Kidney (tissue), 13 donors: ENCODE measurements at regions not wholly inside any gene's neighbourhood (a gene's known extent, or its start where the extent isn't known, plus 50 kb on each side); places are given as distances from the start of the nearest gene placed in this dataset.

Experiments
- DNase-seq, 5 donors: peaks; one replicate each; pipeline ENCODE4 v3.0.0-alpha.2; 2013 to 2020
- FAIRE-seq: peaks from 2 replicates; lab custom pipeline; 2012; peaks lifted over from hg19 to GRCh38; lab: Jason Lieb, UNC
- H3K27ac ChIP-seq, 2 donors: one replicate each; pipeline ENCODE4 v1.7.0; 2013; ENCODE audit warnings: low read depth in 2 of 2, low read length in 2 of 2, inconsistent platforms in 1 of 2
- H3K27me3 ChIP-seq: one replicate; pipeline ENCODE4 v1.7.1; 2013; ENCODE audit warnings: low read length, inconsistent platforms; ENCODE audit not compliant: control insufficient read depth, insufficient read depth
- H3K36me3 ChIP-seq, 3 donors: one replicate each; pipeline versions ENCODE4 v1.7.0 to v1.7.1; 2013; ENCODE audit warnings: low read length in 3 of 3, control low read depth in 1 of 3, inconsistent platforms in 1 of 3; ENCODE audit not compliant: insufficient read depth in 3 of 3, control insufficient read depth in 2 of 3
- H3K4me1 ChIP-seq, 3 donors: one replicate each; pipeline versions ENCODE4 v1.7.0 to v1.7.1; 2013; ENCODE audit warnings: low read length in 3 of 3, inconsistent platforms in 1 of 3, low read depth in 1 of 3; ENCODE audit not compliant: control insufficient read depth in 2 of 3, insufficient read depth in 2 of 3
- H3K4me3 ChIP-seq, 3 donors: one replicate each; pipeline versions ENCODE4 v1.7.0 to v1.8.1; 2013; ENCODE audit warnings: low read length in 3 of 3, control low read depth in 1 of 3, inconsistent platforms in 1 of 3
- H3K9ac ChIP-seq, 3 donors: one replicate each; pipeline versions ENCODE4 v1.7.0 to v1.7.1; 2013; ENCODE audit warnings: low read length in 3 of 3, control low read depth in 1 of 3, inconsistent platforms in 1 of 3
- H3K9me3 ChIP-seq, 3 donors: one replicate each; pipeline versions ENCODE4 v1.7.0 to v1.7.1; 2013; ENCODE audit warnings: low read length in 3 of 3, control low read depth in 1 of 3, inconsistent platforms in 1 of 3; ENCODE audit not compliant: control insufficient read depth in 2 of 3, insufficient read depth in 1 of 3
- intact Hi-C: fragments of 100-400 bp; cut with DNase I; formaldehyde crosslinking; loops from one replicate; pipeline ENCODE4 v1.11.1; 2022
- TF ChIP-seq, protein P1 (sequence below): IDR thresholded peaks from 3 replicates; pipeline ENCODE4 v1.5.1; 2012; ENCODE audit warnings: mild to moderate bottlenecking, moderate library complexity, borderline replicate concordance; ENCODE audit not compliant: insufficient read depth; ENCODE audit errors: extremely low read depth
- donor health status: control.
- donor health status: control.
- donor health status: control.
- donor health status: control.
- donor health status: control.
- donor health status: DM: yes; HTN: yes; CAD: no.
- donor health status: Normal renal cell carcinoma (clear cell type).

DNA sequence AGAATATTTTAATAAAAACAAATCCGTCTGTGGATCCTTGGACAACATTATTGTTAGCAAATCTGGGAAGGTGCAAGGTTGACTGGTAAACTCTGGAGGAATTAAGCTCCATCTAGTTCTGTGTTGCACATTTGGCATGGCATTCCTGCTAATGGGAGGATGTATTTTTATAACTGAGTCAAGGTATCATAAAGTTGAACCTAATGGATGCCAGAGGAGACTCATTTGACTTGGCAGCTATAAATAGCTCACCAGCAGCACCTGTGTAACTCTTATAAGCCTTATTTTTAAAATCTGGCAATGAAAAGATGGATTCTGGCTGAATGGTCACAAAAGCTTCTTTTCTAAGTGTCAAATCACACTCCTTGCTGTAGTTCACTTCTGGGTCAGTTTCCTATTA is 118.5 kb upstream of the ADAMTS5 start:
- Histone ChIP-seq H3K9me3 (no peaks in the 10 kb centered on the region), H3K27me3 (no peaks in the 10 kb centered on the region), H3K9ac (no peak overlapping the region), H3K4me1 (no peaks in the 10 kb centered on the region), H3K27ac (no peak overlapping the region), H3K36me3 (no peaks in the 10 kb centered on the region), H3K4me3 (no peak overlapping the region)
- TF ChIP-seq, protein P1, sequence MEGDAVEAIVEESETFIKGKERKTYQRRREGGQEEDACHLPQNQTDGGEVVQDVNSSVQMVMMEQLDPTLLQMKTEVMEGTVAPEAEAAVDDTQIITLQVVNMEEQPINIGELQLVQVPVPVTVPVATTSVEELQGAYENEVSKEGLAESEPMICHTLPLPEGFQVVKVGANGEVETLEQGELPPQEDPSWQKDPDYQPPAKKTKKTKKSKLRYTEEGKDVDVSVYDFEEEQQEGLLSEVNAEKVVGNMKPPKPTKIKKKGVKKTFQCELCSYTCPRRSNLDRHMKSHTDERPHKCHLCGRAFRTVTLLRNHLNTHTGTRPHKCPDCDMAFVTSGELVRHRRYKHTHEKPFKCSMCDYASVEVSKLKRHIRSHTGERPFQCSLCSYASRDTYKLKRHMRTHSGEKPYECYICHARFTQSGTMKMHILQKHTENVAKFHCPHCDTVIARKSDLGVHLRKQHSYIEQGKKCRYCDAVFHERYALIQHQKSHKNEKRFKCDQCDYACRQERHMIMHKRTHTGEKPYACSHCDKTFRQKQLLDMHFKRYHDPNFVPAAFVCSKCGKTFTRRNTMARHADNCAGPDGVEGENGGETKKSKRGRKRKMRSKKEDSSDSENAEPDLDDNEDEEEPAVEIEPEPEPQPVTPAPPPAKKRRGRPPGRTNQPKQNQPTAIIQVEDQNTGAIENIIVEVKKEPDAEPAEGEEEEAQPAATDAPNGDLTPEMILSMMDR: no peak
- FAIRE-seq (no peak), DNase-seq (no peak)
- intact Hi-C loops: no loop called here

DNA sequence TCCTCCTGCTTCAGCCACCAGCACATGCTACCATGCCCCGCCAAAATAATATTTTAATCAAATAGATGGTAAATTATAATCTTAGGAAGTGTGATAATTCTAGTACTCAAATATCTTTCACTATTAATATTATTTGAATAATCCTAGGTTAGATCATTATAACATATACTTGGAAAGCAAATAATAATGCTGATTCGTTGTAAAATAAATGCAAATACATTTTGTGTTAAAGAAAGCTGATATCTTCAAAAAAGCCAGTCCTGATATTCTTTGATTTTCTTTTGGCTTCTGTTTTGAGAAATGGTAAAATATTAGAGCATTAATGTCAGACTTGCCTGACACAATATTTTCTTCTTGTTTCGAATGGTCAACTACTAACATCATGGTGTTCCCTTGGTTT is 116.3 kb upstream of the ADAMTS5 start:
- no peaks in the 10 kb centered on the region for H3K9me3 ChIP-seq
- no peak overlapping the region for H3K27ac ChIP-seq
- no peaks in the 10 kb centered on the region for H3K27me3 ChIP-seq
- H3K4me3 ChIP-seq: no peak overlapping the region
- no peak overlapping the region for H3K9ac ChIP-seq
- DNase-seq (no peak), FAIRE-seq (no peak)
- H3K36me3 ChIP-seq: no peaks in the 10 kb centered on the region
- H3K4me1 ChIP-seq: no peaks in the 10 kb centered on the region
- intact Hi-C loops: no loop called here
- TF ChIP-seq, protein P1: no peak

DNA sequence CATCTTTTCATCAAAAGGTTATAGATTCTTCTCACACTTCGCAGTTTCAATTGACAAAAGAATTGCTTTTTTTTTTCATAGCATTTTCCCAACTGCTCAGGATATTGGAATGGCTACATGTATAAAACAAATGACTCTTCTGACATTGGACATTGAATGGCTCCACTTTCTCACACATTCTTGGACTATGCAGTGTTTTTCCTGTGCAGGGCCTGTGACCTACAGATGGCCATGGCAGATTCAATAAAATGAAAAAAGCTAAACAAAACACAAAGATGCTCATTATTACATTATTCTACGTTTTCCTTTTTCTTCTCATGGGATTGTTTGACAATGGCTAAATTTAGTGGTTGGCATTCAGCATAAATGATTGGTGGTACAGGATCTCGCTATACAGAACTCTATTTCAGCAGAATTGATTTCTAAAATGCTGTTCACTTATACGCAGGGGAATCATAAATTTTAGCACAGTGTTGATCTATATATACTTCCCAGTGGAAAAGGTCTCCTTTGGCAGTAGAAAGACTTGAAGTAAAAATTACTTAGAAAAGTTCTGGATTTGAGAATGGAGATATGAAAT is 115.6 kb upstream of the ADAMTS5 start:
- peak in 1 of 5 donors; percentile 27 for DNase-seq
- TF ChIP-seq, protein P1: no peak
- Histone ChIP-seq H3K27me3 (no peaks in the 10 kb centered on the region), H3K4me1 (no peaks in the 10 kb centered on the region), H3K9ac (no peak overlapping the region), H3K36me3 (no peaks in the 10 kb centered on the region), H3K4me3 (no peak overlapping the region), H3K9me3 (no peaks in the 10 kb centered on the region), H3K27ac (no peak overlapping the region)
- intact Hi-C loops: no loop called here
- no peak for FAIRE-seq
